HEK293 (cell line): ENCODE measurements at regions not wholly inside any gene's neighbourhood (a gene's known extent, or its start where the extent isn't known, plus 50 kb on each side); places are given as distances from the start of the nearest gene placed in this dataset.

ENCODE experiments used
- CTCF ChIA-PET: fragments of 350-600 bp; formaldehyde crosslinking; extraction: SDS; loops from one replicate; lab custom pipeline; 2021; ENCODE audit warnings: antibody characterized with exemption; lab: Yijun Ruan, JAX
- POLR2A ChIA-PET: fragments of 300-600 bp; formaldehyde crosslinking; extraction: SDS; loops from one replicate; lab custom pipeline; 2020; ENCODE audit warnings: antibody characterized with exemption, inconsistent platforms; lab: Yijun Ruan, JAX
- H3K27ac ChIP-seq: fragments of 200-500 bp; sonication (Bioruptor generic); 2 replicates; pipeline ENCODE4 v1.5.1; 2014; ENCODE audit warnings: low read depth, low read length, control low read depth, inconsistent platforms; ENCODE audit errors: extremely low read depth
- H3K36me3 ChIP-seq, 2 experiments: fragments of 200-500 bp in 1 of 2; sonication (Bioruptor generic) in 1 of 2; 1 replicate in 1 of 2; 2 replicates in 1 of 2; pipeline ENCODE4 v1.5.1; 2014 to 2017; ENCODE audit warnings: inconsistent platforms in 2 of 2, low read length in 2 of 2; ENCODE audit not compliant: control insufficient read depth in 2 of 2, insufficient read depth in 1 of 2
- H3K4me1 ChIP-seq: fragments of 200-500 bp; sonication (Bioruptor generic); 2 replicates; pipeline ENCODE4 v1.5.1; 2014; ENCODE audit warnings: mild to moderate bottlenecking, low read length, inconsistent platforms; ENCODE audit not compliant: control insufficient read depth, insufficient read depth
- H3K4me3 ChIP-seq: 2 replicates; pipeline ENCODE4 v1.5.1; 2011; ENCODE audit warnings: low read depth, mild to moderate bottlenecking, control low read depth, low read length, moderate library complexity
- H3K9me3 ChIP-seq: fragments of 200-500 bp; sonication (Bioruptor generic); 2 replicates; pipeline ENCODE4 v1.5.1; 2014; ENCODE audit warnings: low read depth, low read length, inconsistent platforms; ENCODE audit not compliant: control insufficient read depth, insufficient read depth
- MEIS1 ChIP-seq: sonication (generic); formaldehyde crosslinking; IDR thresholded peaks from 2 replicates; pipeline ENCODE4 v1.8.1; 2022; ENCODE audit warnings: missing genetic modification reagents, mild to moderate bottlenecking, borderline replicate concordance
- OVOL3 ChIP-seq: fragments of 450-650 bp; formaldehyde crosslinking; IDR thresholded peaks from 2 replicates; pipeline ENCODE4 v1.5.1; 2016; ENCODE audit warnings: missing biosample characterization, missing genetic modification characterization
- PRDM6 ChIP-seq: fragments of 450-650 bp; formaldehyde crosslinking; IDR thresholded peaks from 2 replicates; pipeline ENCODE4 v1.5.1; 2017; ENCODE audit warnings: missing biosample characterization, missing genetic modification characterization
- SALL2 ChIP-seq: fragments of 450-650 bp; formaldehyde crosslinking; IDR thresholded peaks from 2 replicates; pipeline ENCODE4 v1.5.0; 2017; ENCODE audit warnings: missing biosample characterization, mild to moderate bottlenecking, missing genetic modification characterization, borderline replicate concordance
- YY1 ChIP-seq: fragments of 450-650 bp; formaldehyde crosslinking; IDR thresholded peaks from 2 replicates; pipeline ENCODE4 v1.5.1; 2018; ENCODE audit warnings: missing biosample characterization, missing genetic modification characterization
- ZBTB11 ChIP-seq: fragments of 450-650 bp; formaldehyde crosslinking; conservative IDR thresholded peaks from 2 replicates; pipeline ENCODE4 v1.5.1; 2016; ENCODE audit warnings: low read depth, missing biosample characterization, missing genetic modification characterization
- ZBTB26 ChIP-seq: fragments of 450-650 bp; formaldehyde crosslinking; optimal IDR thresholded peaks from 2 replicates; pipeline ENCODE3; 2016; ENCODE audit warnings: missing biosample characterization, mild to moderate bottlenecking, missing genetic modification characterization
- ZNF211 ChIP-seq: fragments of 450-650 bp; formaldehyde crosslinking; IDR thresholded peaks from 2 replicates; pipeline ENCODE4 v1.5.1; 2016; ENCODE audit warnings: low read depth, missing biosample characterization, missing genetic modification characterization
- ZNF239 ChIP-seq: fragments of 450-650 bp; formaldehyde crosslinking; IDR thresholded peaks from 2 replicates; pipeline ENCODE4 v1.5.1; 2016; ENCODE audit warnings: missing biosample characterization, missing genetic modification characterization
- ZNF280C ChIP-seq: fragments of 450-650 bp; formaldehyde crosslinking; IDR thresholded peaks from 2 replicates; pipeline ENCODE4 v1.5.1; 2016; ENCODE audit warnings: missing biosample characterization, missing genetic modification characterization
- ZNF335 ChIP-seq: fragments of 450-650 bp; formaldehyde crosslinking; conservative IDR thresholded peaks from 2 replicates; pipeline ENCODE4 v1.5.1; 2016; ENCODE audit warnings: missing biosample characterization, missing genetic modification characterization
- ZNF37A ChIP-seq: fragments of 450-650 bp; IDR thresholded peaks from 2 replicates; pipeline ENCODE4 v1.5.1; 2018; ENCODE audit warnings: missing biosample characterization, missing genetic modification characterization
- ZNF514 ChIP-seq: fragments of 450-650 bp; formaldehyde crosslinking; IDR thresholded peaks from 2 replicates; pipeline ENCODE4 v1.5.1; 2016; ENCODE audit warnings: missing biosample characterization, missing genetic modification characterization
- ZNF521 ChIP-seq: fragments of 450-650 bp; formaldehyde crosslinking; IDR thresholded peaks from 2 replicates; pipeline ENCODE4 v1.5.1; 2017; ENCODE audit warnings: missing biosample characterization, mild to moderate bottlenecking, missing genetic modification characterization
- ZNF580 ChIP-seq: fragments of 450-650 bp; formaldehyde crosslinking; IDR thresholded peaks from 2 replicates; pipeline ENCODE4 v1.5.1; 2016; ENCODE audit warnings: missing biosample characterization, missing genetic modification characterization
- ZNF600 ChIP-seq: fragments of 450-650 bp; formaldehyde crosslinking; IDR thresholded peaks from 2 replicates; pipeline ENCODE4 v1.5.1; 2016; ENCODE audit warnings: missing biosample characterization, missing genetic modification characterization
- ZNF626 ChIP-seq: fragments of 450-650 bp; sonication (Bioruptor Pico); formaldehyde crosslinking; IDR thresholded peaks from 2 replicates; pipeline ENCODE4 v1.5.1; 2018; ENCODE audit warnings: missing biosample characterization, missing genetic modification characterization, inconsistent platforms
- ZNF654 ChIP-seq: fragments of 450-650 bp; formaldehyde crosslinking; IDR thresholded peaks from 2 replicates; pipeline ENCODE4 v1.5.1; 2016; ENCODE audit warnings: low read depth, missing biosample characterization, missing genetic modification characterization
- ZNF670 ChIP-seq: fragments of 450-650 bp; formaldehyde crosslinking; IDR thresholded peaks from 2 replicates; pipeline ENCODE4 v1.5.1; 2016; ENCODE audit warnings: missing biosample characterization, missing genetic modification characterization, low read depth
- ZNF776 ChIP-seq: fragments of 450-650 bp; formaldehyde crosslinking; IDR thresholded peaks from 2 replicates; pipeline ENCODE4 v1.5.0; 2017; ENCODE audit warnings: missing biosample characterization, missing genetic modification characterization, borderline replicate concordance
- ZNF785 ChIP-seq: fragments of 450-650 bp; formaldehyde crosslinking; IDR thresholded peaks from 2 replicates; pipeline ENCODE4 v1.5.1; 2016; ENCODE audit warnings: missing biosample characterization, missing genetic modification characterization
- ZNF792 ChIP-seq: fragments of 450-650 bp; formaldehyde crosslinking; IDR thresholded peaks from 2 replicates; pipeline ENCODE4 v1.5.1; 2016; ENCODE audit warnings: missing biosample characterization, missing genetic modification characterization

GRCh38 chr4:15226203-15226602 lies 201.6 kb upstream of the C1QTNF7 start (continued):
- no peak for TF ChIP-seq PRDM6 (tag by site-specific recombination)
- TF ChIP-seq ZNF792 (tag by site-specific recombination), result no peak
- TF ChIP-seq YY1 (tag by site-specific recombination), result no peak
- TF ChIP-seq ZNF776 (tag by site-specific recombination), result no peak
- no peak for TF ChIP-seq ZNF600 (tag by site-specific recombination)
- no peak for TF ChIP-seq SALL2 (tag by site-specific recombination)
- TF ChIP-seq MEIS1 (CRISPR knock-in tag), result no peak
- TF ChIP-seq ZBTB26 (tag by site-specific recombination), result no peak
- TF ChIP-seq OVOL3 (tag by site-specific recombination), result no peak
- no peak for TF ChIP-seq ZNF626
- no peak for TF ChIP-seq ZNF211
- no peak for TF ChIP-seq ZNF37A (tag by site-specific recombination)

GRCh38 chr4:15231265-15232091 lies 196.4 kb upstream of the C1QTNF7 start:
- POLR2A ChIA-PET, result no interaction called here
- Histone ChIP-seq H3K9me3 (no peaks in the 10 kb centered on the region), H3K4me1 (no peaks in the 10 kb centered on the region), H3K36me3 (no peaks in the 10 kb centered on the region), H3K4me3 (no peak overlapping the region), H3K27ac (no peak overlapping the region)
- CTCF ChIA-PET, result interaction anchor here (0.6 to 2.6 kb wide), 11 partner anchors 23 to 1291 kb away, joined by 3 to 11 read pairs (median 3); no protein-coding TSS in a partner anchor
- TF ChIP-seq ZNF670 (tag by site-specific recombination) (no peak), ZNF654 (tag by site-specific recombination) (peak; percentile 25)

GRCh38 chr4:15232366-15233263 lies 195.2 kb upstream of the C1QTNF7 start:
- no peaks in the 10 kb centered on the region for H3K4me1 ChIP-seq
- CTCF ChIA-PET, result interaction anchor here (0.6 to 2.6 kb wide), 3 partner anchors 164 to 639 kb away, joined by 3 to 11 read pairs (median 5); no protein-coding TSS in a partner anchor
- POLR2A ChIA-PET, result no interaction called here
- no peaks in the 10 kb centered on the region for H3K36me3 ChIP-seq
- no peaks in the 10 kb centered on the region for H3K9me3 ChIP-seq
- no peak overlapping the region for H3K4me3 ChIP-seq
- no peak overlapping the region for H3K27ac ChIP-seq
- TF ChIP-seq ZNF280C (tag by site-specific recombination) (no peak), ZNF239 (tag by site-specific recombination) (no peak), YY1 (tag by site-specific recombination) (no peak), ZNF785 (no peak), ZBTB11 (no peak), ZNF335 (tag by site-specific recombination) (no peak), ZNF521 (no peak), ZNF37A (tag by site-specific recombination) (no peak), ZNF514 (tag by site-specific recombination) (no peak), ZNF580 (tag by site-specific recombination) (no peak)
